HG02588 (cell line): ENCODE measurements at regions not wholly inside any gene's neighbourhood (a gene's known extent, or its start where the extent isn't known, plus 50 kb on each side); places are given as distances from the start of the nearest gene placed in this dataset.
"Not testable (repeated sequence)": the region's sequence is repeated elsewhere in the genome, so short reads cannot be mapped to it uniquely, and the experiment has no call there.

Source experiments
- ATAC-seq: cut with Tn5 transposase; IDR thresholded peaks from one replicate; pipeline ENCODE4 v1.9.1; 2021; ENCODE audit warnings: mild to moderate bottlenecking, moderate library complexity; ENCODE audit not compliant: unreplicated experiment

GRCh38 chr3:16767006-16767405, 117.7 kb upstream of the PLCL2 start:
- ATAC-seq = no peak

GRCh38 chr3:16768014-16768413, 116.7 kb upstream of the PLCL2 start:
- no peak for ATAC-seq

- no peak for ATAC-seq
Measured at GRCh38 chr3:16768956-16769355, 115.8 kb upstream of the PLCL2 start.

GRCh38 chr3:16769525-16769924, 115.2 kb upstream of the PLCL2 start:
- ATAC-seq = no peak

GRCh38 chr3:16770021-16770420, 114.7 kb upstream of the PLCL2 start:
- no peak for ATAC-seq

- ATAC-seq = no peak
Measured at GRCh38 chr3:16770792-16771191, 114.0 kb upstream of the PLCL2 start.

- ATAC-seq = not testable (repeated sequence)
Measured at GRCh38 chr3:16773594-16773993, 111.2 kb upstream of the PLCL2 start.

GRCh38 chr3:16774536-16774935, 110.2 kb upstream of the PLCL2 start:
- ATAC-seq = not testable (repeated sequence)

- ATAC-seq = no peak
Measured at GRCh38 chr3:16784973-16785372, 99.8 kb upstream of the PLCL2 start.

GRCh38 chr3:16785465-16785864, 99.3 kb upstream of the PLCL2 start:
- no peak for ATAC-seq

- no peak for ATAC-seq
Measured at GRCh38 chr3:16788440-16789056, 96.2 kb upstream of the PLCL2 start.

- no peak for ATAC-seq
Measured at GRCh38 chr3:16789344-16790120, 95.2 kb upstream of the PLCL2 start.

GRCh38 chr3:16790432-16791400, 94.0 kb upstream of the PLCL2 start:
- no peak for ATAC-seq

GRCh38 chr3:16793321-16793720, 91.4 kb upstream of the PLCL2 start:
- ATAC-seq = no peak

GRCh38 chr3:16794257-16794656, 90.5 kb upstream of the PLCL2 start:
- ATAC-seq = no peak

GRCh38 chr3:16795581-16795980, 89.2 kb upstream of the PLCL2 start:
- ATAC-seq = no peak

GRCh38 chr3:16797831-16798230, 86.9 kb upstream of the PLCL2 start:
- ATAC-seq = no peak

- no peak for ATAC-seq
Measured at GRCh38 chr3:16798738-16799137, 86.0 kb upstream of the PLCL2 start.

GRCh38 chr3:16800361-16800760, 84.4 kb upstream of the PLCL2 start:
- no peak for ATAC-seq

GRCh38 chr3:16801223-16801622, 83.5 kb upstream of the PLCL2 start:
- ATAC-seq = no peak

GRCh38 chr3:16801698-16802097, 83.1 kb upstream of the PLCL2 start:
- ATAC-seq = no peak
